Loucy (cell line): ENCODE measurements at regions not wholly inside any gene's neighbourhood (a gene's known extent, or its start where the extent isn't known, plus 50 kb on each side); places are given as distances from the start of the nearest gene placed in this dataset.

Experiments
- H2AFZ ChIP-seq: fragments of 200-600 bp; sonication (generic); 2 replicates; pipeline ENCODE4 v1.6.0; 2016; ENCODE audit warnings: antibody characterized with exemption, mild to moderate bottlenecking, low read length, moderate library complexity
- H3F3A ChIP-seq: fragments of 200-600 bp; 2 replicates; pipeline ENCODE4 v1.6.0; 2016; ENCODE audit warnings: antibody characterized with exemption, low read depth, mild to moderate bottlenecking
- H3K27me3 ChIP-seq: fragments of 200-600 bp; sonication (generic); 2 replicates; pipeline ENCODE4 v1.6.1; 2014; ENCODE audit warnings: low read length, mild to moderate bottlenecking; ENCODE audit not compliant: insufficient read depth, poor library complexity, severe bottlenecking
- H3K36me3 ChIP-seq: fragments of 200-600 bp; sonication (generic); 2 replicates; pipeline ENCODE4 v1.6.1; 2016; ENCODE audit warnings: low read length; ENCODE audit not compliant: insufficient read depth
- H3K4me1 ChIP-seq: fragments of 200-600 bp; sonication (generic); 2 replicates; pipeline ENCODE4 v1.5.1; 2014; ENCODE audit warnings: low read length, mild to moderate bottlenecking; ENCODE audit not compliant: insufficient read depth, poor library complexity, severe bottlenecking
- H3K4me2 ChIP-seq: fragments of 200-600 bp; sonication (generic); 2 replicates; pipeline ENCODE4 v1.6.0; 2014; ENCODE audit warnings: antibody characterized with exemption, low read length, low read depth, mild to moderate bottlenecking; ENCODE audit not compliant: poor library complexity, severe bottlenecking
- H3K4me3 ChIP-seq: fragments of 200-600 bp; sonication (generic); 2 replicates; pipeline ENCODE4 v1.5.1; 2014; ENCODE audit warnings: low read length, mild to moderate bottlenecking, mixed read lengths; ENCODE audit not compliant: poor library complexity, severe bottlenecking
- H3K79me2 ChIP-seq: fragments of 200-600 bp; sonication (generic); 2 replicates; pipeline ENCODE4 v1.6.1; 2014; ENCODE audit warnings: low read length; ENCODE audit not compliant: insufficient read depth
- H3K9ac ChIP-seq: fragments of 200-600 bp; sonication (generic); 2 replicates; pipeline ENCODE4 v1.6.0; 2014; ENCODE audit warnings: mild to moderate bottlenecking, low read depth, low read length, moderate library complexity; ENCODE audit not compliant: poor library complexity, severe bottlenecking
- H3K9me2 ChIP-seq: fragments of 200-600 bp; sonication (generic); replicated peaks from 2 replicates; pipeline ENCODE4 v1.6.1; 2016; ENCODE audit warnings: low read depth, low read length, mixed read lengths
- H3K9me3 ChIP-seq: fragments of 200-600 bp; sonication (generic); 2 replicates; pipeline ENCODE4 v1.6.1; 2014; ENCODE audit warnings: mild to moderate bottlenecking, antibody characterized with exemption, low read length, low read depth; ENCODE audit not compliant: insufficient read depth
- H4K20me1 ChIP-seq: fragments of 200-600 bp; sonication (generic); 2 replicates; pipeline ENCODE4 v1.6.0; 2014; ENCODE audit warnings: antibody characterized with exemption, low read length, mild to moderate bottlenecking; ENCODE audit not compliant: insufficient read depth, poor library complexity, severe bottlenecking
- CTCF ChIP-seq: fragments of 200-600 bp; sonication (generic); conservative IDR thresholded peaks from 2 replicates; pipeline ENCODE4 v1.5.1; 2014; ENCODE audit warnings: mild to moderate bottlenecking, antibody characterized with exemption, low read length
- EZH2phosphoT487 ChIP-seq: fragments of 200-600 bp; IDR thresholded peaks from 2 replicates; pipeline ENCODE4 v1.6.1; 2018; ENCODE audit warnings: antibody characterized with exemption, mild to moderate bottlenecking, moderate library complexity, borderline replicate concordance

GRCh38 chr6:14283600-14284235 is 166.1 kb downstream of the CD83 start:
- H3K4me3 ChIP-seq, result no peak overlapping the region
- peaks cover 57% of the 10 kb centered on the region for H3K4me1 ChIP-seq
- peaks cover 5% of the 10 kb centered on the region; the same call in 1 of the 2 replicates for H3K36me3 ChIP-seq
- H4K20me1 ChIP-seq, result no peaks in the 10 kb centered on the region
- TF ChIP-seq EZH2phosphoT487, result no peak
- peak; percentile 54 for TF ChIP-seq CTCF
- no peaks in the 10 kb centered on the region for H3F3A ChIP-seq
- peak overlapping the region; percentile 7 for H3K4me2 ChIP-seq
- H3K9ac ChIP-seq, result peak overlapping the region; percentile 64
- peak overlapping the region; percentile 34; the same call in 1 of the 2 replicates for H2AFZ ChIP-seq
- H3K79me2 ChIP-seq, result no peaks in the 10 kb centered on the region
- H3K9me3 ChIP-seq, result peaks cover 6% of the 10 kb centered on the region; the same call in 1 of the 2 replicates
- no peaks in the 10 kb centered on the region for H3K27me3 ChIP-seq
- no peaks in the 10 kb centered on the region for H3K9me2 ChIP-seq

- no peaks in the 10 kb centered on the region for H3K27me3 ChIP-seq
- 0 out of 2 replicates have a peak, but pooled peaks cover 5% of the 10 kb centered on the region for H3K9me3 ChIP-seq
- H3F3A ChIP-seq, result peaks cover 6% of the 10 kb centered on the region
- no peak for TF ChIP-seq CTCF
- TF ChIP-seq EZH2phosphoT487, result no peak
- no peak overlapping the region for H2AFZ ChIP-seq
- H3K4me3 ChIP-seq, result no peak overlapping the region
- H3K36me3 ChIP-seq, result peaks cover 2% of the 10 kb centered on the region; the same call in 1 of the 2 replicates
- H3K79me2 ChIP-seq, result no peaks in the 10 kb centered on the region
- no peak overlapping the region for H3K4me2 ChIP-seq
- H4K20me1 ChIP-seq, result no peaks in the 10 kb centered on the region
- peak overlapping the region; percentile 64 for H3K9ac ChIP-seq
- peaks cover 66% of the 10 kb centered on the region for H3K4me1 ChIP-seq
- H3K9me2 ChIP-seq, result no peaks in the 10 kb centered on the region
Measured at GRCh38 chr6:14284969-14285590, 167.5 kb downstream of the CD83 start.

GRCh38 chr6:14286144-14286543 is 168.6 kb downstream of the CD83 start:
- Histone ChIP-seq H3K9ac (peak overlapping the region; percentile 38), H3K4me3 (no peak overlapping the region), H2AFZ (no peak overlapping the region), H3K9me2 (no peaks in the 10 kb centered on the region), H3K36me3 (no peaks in the 10 kb centered on the region), H3K79me2 (no peaks in the 10 kb centered on the region), H3K4me2 (no peak overlapping the region), H3K9me3 (no peaks in the 10 kb centered on the region), H3F3A (peaks cover 14% of the 10 kb centered on the region), H3K27me3 (no peaks in the 10 kb centered on the region), H3K4me1 (peaks cover 76% of the 10 kb centered on the region), H4K20me1 (no peaks in the 10 kb centered on the region)
- no peak for TF ChIP-seq CTCF
- TF ChIP-seq EZH2phosphoT487, result no peak
